GM18511 (cell line): ENCODE measurements at regions not wholly inside any gene's neighbourhood (a gene's known extent, or its start where the extent isn't known, plus 50 kb on each side); places are given as distances from the start of the nearest gene placed in this dataset.

ENCODE experiments used
- ATAC-seq: cut with Tn5 transposase; IDR thresholded peaks from one replicate; pipeline ENCODE4 v1.9.1; 2021; ENCODE audit warnings: mild to moderate bottlenecking, moderate library complexity; ENCODE audit not compliant: unreplicated experiment

DNA sequence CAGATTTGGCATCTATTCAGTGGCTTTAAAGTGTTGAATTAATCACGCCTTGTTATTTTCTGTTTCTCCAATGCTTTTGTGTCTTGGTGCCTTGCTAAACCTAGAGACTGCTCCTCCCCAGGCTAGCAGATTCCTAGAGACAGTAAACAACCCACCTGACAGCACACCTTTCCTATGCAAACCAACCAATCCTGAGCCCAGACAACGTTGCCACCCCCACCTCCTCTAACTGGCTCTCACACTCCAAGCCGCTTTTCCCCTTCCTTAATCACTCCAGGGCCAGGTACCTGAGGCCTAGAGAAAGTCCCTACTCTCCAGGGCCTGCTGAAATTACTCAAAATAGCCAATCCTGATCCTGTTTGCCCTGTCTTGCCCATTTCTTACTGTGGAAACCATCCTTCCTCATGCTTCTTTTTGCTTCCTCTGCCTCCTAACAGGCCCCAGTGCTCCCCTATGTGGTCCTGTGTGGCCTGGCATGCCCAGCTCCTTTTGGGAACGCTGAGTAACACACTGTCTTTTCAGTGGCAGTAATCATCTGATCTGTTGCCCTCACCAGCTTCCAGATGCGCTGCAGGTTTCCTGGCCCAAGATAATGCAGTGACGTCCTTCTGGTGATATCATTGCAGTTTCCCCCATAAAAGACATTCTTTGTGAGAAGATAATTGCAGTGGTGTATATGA is 53.4 kb downstream of the GAS1 start:
- no peak for ATAC-seq

- no peak for ATAC-seq
Observed at GRCh38 chr9:86892576-86892975, 54.7 kb downstream of the GAS1 start.

GRCh38 chr9:86891886-86892437 is 55.3 kb downstream of the GAS1 start:
- no peak for ATAC-seq

- no peak for ATAC-seq
Observed at GRCh38 chr9:86891091-86891490, 56.2 kb downstream of the GAS1 start.

- ATAC-seq = no peak
Observed at GRCh38 chr9:86885232-86885631, 62.1 kb downstream of the GAS1 start.

DNA sequence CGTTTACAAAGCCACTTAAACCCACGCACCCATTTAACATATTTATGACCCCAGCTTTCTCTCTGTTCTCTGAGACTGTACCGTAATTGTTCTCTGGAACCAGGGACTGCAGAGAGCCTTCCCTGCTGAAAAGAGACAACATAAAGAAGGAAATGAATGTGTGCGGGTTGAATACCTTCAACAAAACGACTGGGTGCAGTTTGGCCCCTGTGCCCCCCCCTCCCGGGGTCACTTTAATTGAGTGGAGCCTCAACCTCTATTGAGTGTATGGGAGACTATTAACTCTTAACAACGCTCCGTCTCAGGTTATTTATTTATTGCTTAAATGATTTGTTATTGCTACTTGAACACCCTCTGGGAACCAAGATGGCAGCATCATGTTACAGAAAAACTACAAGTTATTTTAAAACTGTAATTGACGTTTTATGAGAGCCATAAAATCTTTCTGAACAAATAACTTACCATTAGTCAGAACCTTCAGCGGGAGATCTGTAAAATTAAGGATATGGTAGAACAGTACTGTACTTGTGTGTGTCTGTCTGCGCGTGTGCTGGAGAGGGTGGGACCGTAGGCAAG is 70.6 kb downstream of the GAS1 start:
- no peak for ATAC-seq

GRCh38 chr9:86868616-86869015 is 78.7 kb downstream of the GAS1 start:
- no peak for ATAC-seq

- ATAC-seq = no peak
Observed at GRCh38 chr9:86867804-86868313, 79.4 kb downstream of the GAS1 start.

- ATAC-seq = no peak
Observed at GRCh38 chr9:86865952-86866351, 81.4 kb downstream of the GAS1 start.

GRCh38 chr9:86860006-86860405 is 87.3 kb downstream of the GAS1 start:
- no peak for ATAC-seq

- no peak for ATAC-seq
Observed at GRCh38 chr9:86859056-86859455, 88.2 kb downstream of the GAS1 start.

DNA sequence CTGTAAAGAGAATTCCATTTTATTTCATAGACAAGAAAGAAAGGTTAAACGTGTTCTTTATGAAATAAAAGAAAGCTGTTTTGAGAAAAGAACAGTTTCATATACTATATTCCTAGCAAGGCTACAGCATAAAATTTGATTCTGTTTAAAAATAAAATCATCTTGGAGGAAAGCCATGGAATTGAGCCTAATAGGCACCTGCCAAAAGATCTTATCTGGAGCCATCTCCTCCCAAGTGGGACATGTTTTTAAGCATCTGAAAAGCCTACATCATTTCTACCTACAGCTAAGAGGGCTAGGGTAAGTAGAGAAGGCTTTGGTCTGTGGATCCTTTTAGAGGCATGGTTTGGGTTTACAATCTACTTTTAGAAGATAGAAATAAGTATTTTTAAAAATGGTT is 89.3 kb downstream of the GAS1 start:
- ATAC-seq = no peak

DNA sequence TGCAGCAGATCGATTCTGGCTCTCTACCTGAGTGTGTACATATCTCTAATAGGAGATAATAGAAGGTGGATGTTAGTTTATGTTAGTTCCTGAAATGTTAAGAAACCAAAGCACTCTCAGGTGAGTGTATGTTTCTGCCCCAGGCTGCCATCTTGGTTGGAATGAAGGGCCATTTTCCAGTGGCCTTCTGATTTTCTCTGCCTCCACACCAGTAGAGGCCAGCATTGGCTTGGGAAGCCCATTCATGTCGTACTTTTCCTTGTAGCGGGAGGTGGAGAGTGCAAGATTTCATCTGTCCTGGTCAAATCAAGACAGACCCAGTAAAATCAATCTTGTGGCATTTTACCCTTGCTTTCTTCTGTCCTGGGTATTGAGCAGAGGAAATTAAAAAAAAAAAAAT is 91.0 kb downstream of the GAS1 start:
- ATAC-seq = no peak

DNA sequence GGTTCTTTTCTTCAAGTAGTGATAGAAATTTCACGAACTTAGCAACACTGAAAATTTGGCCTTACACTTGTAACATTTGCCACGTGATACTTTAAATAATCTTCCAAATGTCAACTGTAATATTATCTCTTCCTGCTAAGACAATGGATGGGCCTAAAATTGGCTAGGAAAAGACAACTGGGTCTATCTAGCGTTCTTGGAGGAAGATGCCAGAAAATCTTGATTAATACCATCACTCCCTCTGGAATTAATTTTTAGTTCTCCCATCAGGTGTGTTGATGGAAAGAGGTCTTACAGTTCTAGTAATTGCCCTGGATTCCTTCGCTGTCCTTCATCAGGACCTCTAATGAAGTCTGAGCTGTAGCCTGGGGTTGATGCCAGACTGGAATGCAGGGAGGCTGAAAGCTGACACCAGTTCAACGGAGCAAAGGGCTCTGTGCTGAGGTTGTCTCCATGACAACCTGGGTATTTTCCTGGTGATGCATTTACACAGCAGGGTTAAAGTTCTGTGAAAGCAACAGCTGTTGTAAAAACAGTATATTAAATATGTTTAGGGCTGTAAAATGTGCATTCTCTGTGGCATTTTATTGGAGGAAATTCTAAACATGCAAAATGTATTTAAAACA is 92.3 kb downstream of the GAS1 start:
- ATAC-seq = no peak

DNA sequence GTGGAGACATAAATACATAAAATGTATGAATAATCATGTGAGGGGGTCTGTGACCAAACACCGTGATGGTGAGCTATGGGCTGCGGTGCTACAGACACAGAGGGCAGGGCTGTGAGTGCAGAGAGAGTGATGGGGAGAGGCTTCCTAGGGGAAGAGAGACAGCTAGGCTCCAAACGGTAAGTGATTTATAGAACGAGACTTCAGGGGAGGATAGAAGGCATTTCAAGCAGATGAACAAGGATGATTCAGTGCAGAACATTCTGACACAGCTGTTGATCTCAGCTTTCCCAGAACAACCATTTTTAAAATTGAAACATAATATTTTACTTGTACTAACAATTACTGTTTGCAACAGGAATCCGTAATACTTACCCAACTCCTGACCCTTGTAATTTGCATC is 100.7 kb downstream of the GAS1 start:
- no peak for ATAC-seq

DNA sequence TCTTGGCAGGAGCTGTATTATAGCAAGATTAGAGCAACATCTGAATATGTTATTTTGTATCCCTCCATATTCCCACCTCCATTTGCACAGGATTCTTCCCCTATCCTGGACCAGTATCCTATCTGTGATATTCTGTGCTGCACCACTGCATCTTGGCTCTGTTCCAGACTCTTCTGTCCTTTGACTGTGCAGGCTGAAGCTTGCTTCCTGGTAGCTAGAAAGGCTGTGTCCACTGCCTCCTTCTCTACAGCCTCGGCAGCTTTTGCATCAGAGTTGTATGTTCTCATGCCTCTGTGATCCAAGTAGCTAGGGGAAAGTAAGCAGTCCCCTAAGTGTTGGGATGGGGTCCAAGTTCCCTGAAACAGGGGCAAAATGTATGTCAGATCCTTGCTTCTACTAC is 104.1 kb downstream of the GAS1 start:
- ATAC-seq = no peak

- ATAC-seq = no peak
Observed at GRCh38 chr9:86842573-86842972, 104.7 kb downstream of the GAS1 start.

- no peak for ATAC-seq
Observed at GRCh38 chr9:86839522-86839921, 107.8 kb downstream of the GAS1 start.

GRCh38 chr9:86838519-86839497 is 108.5 kb downstream of the GAS1 start:
- ATAC-seq = no peak

GRCh38 chr9:86837345-86837744 is 110.0 kb downstream of the GAS1 start:
- ATAC-seq = peak; percentile 18

DNA sequence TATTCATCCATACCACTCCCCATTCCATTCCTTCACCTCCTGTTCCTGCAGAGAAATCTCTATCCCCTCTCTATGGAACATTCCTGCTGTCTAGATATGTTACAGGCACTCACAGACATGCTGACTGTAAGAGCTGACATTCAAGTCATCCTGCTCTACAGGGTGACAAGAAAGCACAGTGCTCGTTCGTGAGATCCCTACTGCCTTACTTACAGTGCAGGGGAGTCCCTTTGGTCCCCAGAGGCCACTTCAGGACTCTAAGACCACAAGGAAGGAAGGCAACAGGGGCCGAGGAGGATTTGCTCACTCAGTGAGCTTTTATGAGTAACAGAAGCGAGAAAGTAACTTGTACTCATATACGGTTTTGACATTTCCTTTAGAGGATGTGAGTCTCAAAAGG is 110.5 kb downstream of the GAS1 start:
- peak; percentile 91 for ATAC-seq
